Neural crest cell (in vitro differentiated cells): ENCODE measurements at regions not wholly inside any gene's neighbourhood (a gene's known extent, or its start where the extent isn't known, plus 50 kb on each side); places are given as distances from the start of the nearest gene placed in this dataset.
A peak's percentile ranks its signal among the peaks of the same experiment; 100 is the strongest.

Experiments
- DNase-seq: peaks from one replicate; pipeline ENCODE4 v3.0.0; 2021; ENCODE audit warnings: low read depth, mixed read lengths, low spot score
- H3K27ac Mint-ChIP-seq: one replicate; pipeline ENCODE4 v1.8.0; 2021; ENCODE audit warnings: mild to moderate bottlenecking, mixed read lengths; ENCODE audit not compliant: unreplicated experiment
- H3K27me3 Mint-ChIP-seq: 2 replicates; pipeline ENCODE4 v1.8.0; 2021; ENCODE audit warnings: low read depth, mild to moderate bottlenecking, mixed read lengths
- H3K36me3 Mint-ChIP-seq: 2 replicates; pipeline ENCODE4 v1.8.0; 2021; ENCODE audit warnings: low read depth, mild to moderate bottlenecking, mixed read lengths
- H3K4me1 Mint-ChIP-seq: 2 replicates; pipeline ENCODE4 v1.8.0; 2021; ENCODE audit warnings: mixed read lengths
- H3K4me3 Mint-ChIP-seq: one replicate; pipeline ENCODE4 v1.8.0; 2021; ENCODE audit warnings: mild to moderate bottlenecking, mixed read lengths
- H3K9me3 Mint-ChIP-seq: 2 replicates; pipeline ENCODE4 v1.8.0; 2021; ENCODE audit warnings: mixed read lengths
- TF ChIP-seq, protein P1 (sequence below): fragments of 200-600 bp; sonication (generic); conservative IDR thresholded peaks from 2 replicates; pipeline ENCODE4 v1.5.0; 2021; ENCODE audit warnings: antibody characterized with exemption, mild to moderate bottlenecking

DNA sequence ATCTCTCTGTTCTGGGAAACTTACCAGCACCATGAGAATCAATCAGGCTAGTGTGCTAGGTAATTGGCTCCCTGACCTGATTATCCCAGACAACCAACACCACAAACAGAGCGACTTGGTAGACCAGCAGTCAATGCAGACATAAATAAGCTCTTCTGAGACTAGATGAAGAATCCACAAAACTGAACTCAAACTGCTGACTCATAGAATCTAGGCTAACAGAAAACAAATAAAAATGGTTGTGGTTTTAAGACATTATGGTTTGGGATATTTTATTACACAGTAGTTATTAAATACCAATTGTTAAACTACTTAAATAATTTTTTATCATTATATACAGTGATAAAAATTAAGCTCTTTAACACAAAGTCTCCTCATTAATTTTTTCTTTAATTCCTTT lies 535.7 kb downstream of the COL11A1 start:
- no peak for DNase-seq
- TF ChIP-seq, protein P1, sequence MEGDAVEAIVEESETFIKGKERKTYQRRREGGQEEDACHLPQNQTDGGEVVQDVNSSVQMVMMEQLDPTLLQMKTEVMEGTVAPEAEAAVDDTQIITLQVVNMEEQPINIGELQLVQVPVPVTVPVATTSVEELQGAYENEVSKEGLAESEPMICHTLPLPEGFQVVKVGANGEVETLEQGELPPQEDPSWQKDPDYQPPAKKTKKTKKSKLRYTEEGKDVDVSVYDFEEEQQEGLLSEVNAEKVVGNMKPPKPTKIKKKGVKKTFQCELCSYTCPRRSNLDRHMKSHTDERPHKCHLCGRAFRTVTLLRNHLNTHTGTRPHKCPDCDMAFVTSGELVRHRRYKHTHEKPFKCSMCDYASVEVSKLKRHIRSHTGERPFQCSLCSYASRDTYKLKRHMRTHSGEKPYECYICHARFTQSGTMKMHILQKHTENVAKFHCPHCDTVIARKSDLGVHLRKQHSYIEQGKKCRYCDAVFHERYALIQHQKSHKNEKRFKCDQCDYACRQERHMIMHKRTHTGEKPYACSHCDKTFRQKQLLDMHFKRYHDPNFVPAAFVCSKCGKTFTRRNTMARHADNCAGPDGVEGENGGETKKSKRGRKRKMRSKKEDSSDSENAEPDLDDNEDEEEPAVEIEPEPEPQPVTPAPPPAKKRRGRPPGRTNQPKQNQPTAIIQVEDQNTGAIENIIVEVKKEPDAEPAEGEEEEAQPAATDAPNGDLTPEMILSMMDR = no peak
- H3K4me3 Mint-ChIP-seq = no peak overlapping the region
- no peaks in the 10 kb centered on the region for H3K27me3 Mint-ChIP-seq
- H3K36me3 Mint-ChIP-seq = no peaks in the 10 kb centered on the region
- H3K9me3 Mint-ChIP-seq = no peaks in the 10 kb centered on the region
- no peaks in the 10 kb centered on the region for H3K4me1 Mint-ChIP-seq
- no peak overlapping the region for H3K27ac Mint-ChIP-seq

- no peaks in the 10 kb centered on the region for H3K9me3 Mint-ChIP-seq
- TF ChIP-seq, protein P1 = no peak
- H3K36me3 Mint-ChIP-seq = no peaks in the 10 kb centered on the region
- no peaks in the 10 kb centered on the region for H3K4me1 Mint-ChIP-seq
- H3K4me3 Mint-ChIP-seq = no peak overlapping the region
- H3K27ac Mint-ChIP-seq = no peak overlapping the region
- DNase-seq = no peak
- H3K27me3 Mint-ChIP-seq = no peaks in the 10 kb centered on the region
Measured at GRCh38 chr1:102566182-102566581, 542.1 kb downstream of the COL11A1 start.

DNA sequence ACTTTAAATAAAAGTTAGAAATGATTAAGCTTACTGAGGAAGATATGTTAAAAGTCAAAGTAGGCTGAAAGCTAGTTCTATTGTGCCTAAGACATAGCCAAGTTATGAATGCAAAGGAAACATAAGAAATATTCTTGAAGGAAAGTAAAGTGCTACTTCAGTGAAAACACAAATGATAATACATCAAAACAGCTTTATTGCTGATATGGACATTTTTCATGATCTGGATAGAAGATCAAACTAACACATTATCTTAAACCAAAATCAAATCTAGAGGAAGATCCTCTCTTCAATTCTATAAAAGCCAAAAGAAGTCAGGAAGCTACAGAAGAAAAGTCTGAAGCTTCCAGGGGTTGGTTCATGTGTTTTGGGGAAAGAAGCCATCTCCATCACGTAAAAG lies 545.9 kb downstream of the COL11A1 start:
- no peaks in the 10 kb centered on the region for H3K9me3 Mint-ChIP-seq
- H3K4me1 Mint-ChIP-seq = no peaks in the 10 kb centered on the region
- no peak overlapping the region for H3K4me3 Mint-ChIP-seq
- TF ChIP-seq, protein P1 = no peak
- no peak for DNase-seq
- no peaks in the 10 kb centered on the region for H3K36me3 Mint-ChIP-seq
- H3K27ac Mint-ChIP-seq = no peak overlapping the region
- no peaks in the 10 kb centered on the region for H3K27me3 Mint-ChIP-seq

GRCh38 chr1:102550729-102551384 lies 554.1 kb upstream of the OLFM3 start:
- Mint-ChIP-seq H3K27me3 (no peaks in the 10 kb centered on the region), H3K4me1 (no peaks in the 10 kb centered on the region), H3K4me3 (no peak overlapping the region), H3K27ac (no peak overlapping the region), H3K9me3 (peaks cover 5% of the 10 kb centered on the region), H3K36me3 (no peaks in the 10 kb centered on the region)
- TF ChIP-seq, protein P1 = peak; percentile 49
- no peak for DNase-seq

DNA sequence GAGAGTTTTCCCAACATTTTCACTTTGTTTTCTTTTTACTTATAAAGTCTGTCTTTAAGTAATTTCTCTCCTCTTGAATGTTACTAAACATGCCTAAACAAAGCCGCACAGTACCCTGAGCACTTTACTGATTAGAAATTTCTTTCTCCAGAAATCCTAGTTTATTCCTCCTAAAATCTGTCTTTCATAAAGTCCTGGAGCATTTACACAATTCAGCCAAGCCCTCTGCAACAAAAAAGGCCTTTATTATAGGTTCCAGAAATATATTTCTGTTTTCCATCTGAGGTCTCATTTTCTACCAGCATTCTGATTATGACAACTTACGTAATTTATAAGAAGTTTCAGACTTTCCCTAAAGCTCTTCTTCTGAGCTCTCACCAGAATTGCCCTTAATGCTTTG lies 549.5 kb upstream of the OLFM3 start:
- H3K27ac Mint-ChIP-seq = no peak overlapping the region
- TF ChIP-seq, protein P1 = no peak

More for the DNA sequence above, 549.5 kb upstream of the OLFM3 start:
- Mint-ChIP-seq H3K4me3 (no peak overlapping the region), H3K27me3 (no peaks in the 10 kb centered on the region), H3K4me1 (no peaks in the 10 kb centered on the region), H3K36me3 (no peaks in the 10 kb centered on the region), H3K9me3 (peaks cover under 1% of the 10 kb centered on the region)
- DNase-seq = no peak
